GM12891 (cell line): ENCODE measurements at regions not wholly inside any gene's neighbourhood (a gene's known extent, or its start where the extent isn't known, plus 50 kb on each side); places are given as distances from the start of the nearest gene placed in this dataset.

Experiments
- POLR2A ChIP-seq: IDR thresholded peaks from 2 replicates; pipeline ENCODE4 v1.6.1; 2011; ENCODE audit warnings: low read depth, low read length, control low read depth
- POLR2AphosphoS5 ChIP-seq: IDR thresholded peaks from 2 replicates; pipeline ENCODE4 v1.6.1; 2011; ENCODE audit warnings: low read depth, low read length, control low read depth
- TAF1 ChIP-seq: IDR thresholded peaks from 2 replicates; pipeline ENCODE4 v1.6.1; 2011; ENCODE audit warnings: low read depth, low read length, control low read depth

GRCh38 chr13:34303346-34303745 is 485.4 kb downstream of the RFC3 start:
- TF ChIP-seq POLR2A (no peak), POLR2AphosphoS5 (no peak), TAF1 (no peak)
